Esophagus (tissue), 2 donors: ENCODE measurements at regions not wholly inside any gene's neighbourhood (a gene's known extent, or its start where the extent isn't known, plus 50 kb on each side); places are given as distances from the start of the nearest gene placed in this dataset.
"Not testable (repeated sequence)": the region's sequence is repeated elsewhere in the genome, so short reads cannot be mapped to it uniquely, and the experiment has no call there.

Experiments
- H3K27ac ChIP-seq, 2 donors: one replicate each; pipeline ENCODE4 v1.5.1; 2013; ENCODE audit warnings: low read depth in 2 of 2, mild to moderate bottlenecking in 2 of 2, inconsistent platforms in 1 of 2, low read length in 1 of 2, moderate library complexity in 1 of 2
- H3K27me3 ChIP-seq, 2 donors: one replicate each; pipeline ENCODE4 v1.6.1; 2013; ENCODE audit warnings: low read length in 2 of 2, control low read depth in 1 of 2, mild to moderate bottlenecking in 1 of 2; ENCODE audit not compliant: insufficient read depth in 2 of 2, control insufficient read depth in 1 of 2
- H3K36me3 ChIP-seq, 2 donors: one replicate each; pipeline ENCODE4 v1.6.1; 2013; ENCODE audit warnings: low read length in 1 of 2; ENCODE audit not compliant: control insufficient read depth in 2 of 2, insufficient read depth in 2 of 2
- H3K4me1 ChIP-seq, 2 donors: one replicate each; pipeline ENCODE4 v1.6.1; 2013; ENCODE audit warnings: low read length in 1 of 2; ENCODE audit not compliant: control insufficient read depth in 2 of 2, insufficient read depth in 2 of 2
- H3K4me3 ChIP-seq, 2 donors: one replicate each; pipeline ENCODE4 v1.5.1; 2013; ENCODE audit warnings: low read length in 2 of 2, mild to moderate bottlenecking in 2 of 2, low read depth in 1 of 2, moderate library complexity in 1 of 2
- H3K9me3 ChIP-seq, 2 donors: one replicate each; pipeline ENCODE4 v1.6.1; 2013; ENCODE audit warnings: mild to moderate bottlenecking in 2 of 2, low read depth in 1 of 2, low read length in 1 of 2, moderate library complexity in 1 of 2; ENCODE audit not compliant: control insufficient read depth in 2 of 2, insufficient read depth in 1 of 2
- WGBS, 2 donors: extraction: QIAGEN DNeasy Blood & Tissue Kit; methylation state at CpG; one replicate each; pipeline ENCODE4 v1.1.7; 2013; 5-methylcytosine and 5-hydroxymethylcytosine counted together
- donor health status: healthy with polysubstance abuse.
- donor health status: Bipolar disorder and iron deficiency.

DNA sequence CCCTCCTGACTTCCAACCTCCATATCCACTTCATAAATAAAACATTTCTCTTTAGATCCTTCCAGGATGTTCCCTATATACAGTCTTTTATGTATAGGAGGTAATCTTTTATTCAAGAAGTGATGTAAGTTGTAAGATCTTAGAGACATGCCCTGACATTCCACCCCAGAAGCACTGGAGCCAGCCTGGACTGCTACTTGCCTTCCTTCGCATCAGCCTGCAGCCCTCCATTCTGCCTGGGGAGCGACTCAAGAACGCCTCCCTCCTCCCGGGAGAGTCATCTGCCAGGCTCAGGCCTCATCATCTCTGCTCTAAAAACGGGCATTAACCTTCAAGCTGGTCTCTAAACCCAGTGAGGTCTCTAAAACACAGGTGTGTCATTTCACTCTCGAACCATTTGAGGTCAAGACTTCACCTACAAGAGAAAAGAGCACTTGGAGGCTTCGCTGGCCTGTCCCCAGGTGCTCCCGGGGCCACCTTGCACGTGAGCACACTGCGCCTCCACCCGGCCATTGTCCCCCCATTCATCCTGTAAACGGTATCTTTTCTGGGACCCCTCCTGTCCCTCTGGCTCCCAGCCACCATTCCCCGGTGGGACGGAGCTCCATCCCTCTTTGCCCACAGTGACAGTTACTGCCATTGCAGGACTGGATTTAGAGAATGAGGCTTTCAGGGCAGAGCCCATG lies 107.5 kb upstream of the PDE10A start:
- no peak overlapping the region for H3K4me3 ChIP-seq
- no peaks in the 10 kb centered on the region for H3K4me1 ChIP-seq
- H3K36me3 ChIP-seq = no peaks in the 10 kb centered on the region
- H3K27ac ChIP-seq = no peak overlapping the region
- no peaks in the 10 kb centered on the region for H3K27me3 ChIP-seq
- no peaks in the 10 kb centered on the region for H3K9me3 ChIP-seq
- 83% methylated on average over 14 of the region's 14 CpGs for WGBS, 2 donors

DNA sequence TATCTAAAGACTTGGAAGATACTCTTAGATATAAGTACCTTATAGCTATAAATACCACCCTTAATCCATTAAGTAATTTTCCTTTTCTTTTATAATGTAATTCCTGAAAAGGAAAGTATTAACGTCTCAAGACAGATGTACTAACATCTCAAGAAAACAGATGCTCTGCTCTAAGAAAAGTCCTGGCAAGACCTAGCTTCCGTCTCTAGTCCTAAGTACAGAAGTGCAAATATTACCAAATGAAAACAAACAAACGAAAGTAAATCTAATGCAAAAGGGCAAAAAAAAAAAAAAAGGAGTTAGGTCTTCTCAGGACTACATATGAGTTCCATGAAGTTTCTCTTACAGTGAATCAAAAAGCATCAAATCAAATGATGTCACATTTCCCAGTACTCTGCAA lies 106.8 kb upstream of the PDE10A start:
- H3K27ac ChIP-seq = no peak overlapping the region
- WGBS, 2 donors = 32 to 42% methylated on average over 3 of the region's 3 CpGs
- no peaks in the 10 kb centered on the region for H3K36me3 ChIP-seq
- H3K9me3 ChIP-seq = no peaks in the 10 kb centered on the region
- H3K4me3 ChIP-seq = no peak overlapping the region
- H3K27me3 ChIP-seq = no peaks in the 10 kb centered on the region
- no peaks in the 10 kb centered on the region for H3K4me1 ChIP-seq

DNA sequence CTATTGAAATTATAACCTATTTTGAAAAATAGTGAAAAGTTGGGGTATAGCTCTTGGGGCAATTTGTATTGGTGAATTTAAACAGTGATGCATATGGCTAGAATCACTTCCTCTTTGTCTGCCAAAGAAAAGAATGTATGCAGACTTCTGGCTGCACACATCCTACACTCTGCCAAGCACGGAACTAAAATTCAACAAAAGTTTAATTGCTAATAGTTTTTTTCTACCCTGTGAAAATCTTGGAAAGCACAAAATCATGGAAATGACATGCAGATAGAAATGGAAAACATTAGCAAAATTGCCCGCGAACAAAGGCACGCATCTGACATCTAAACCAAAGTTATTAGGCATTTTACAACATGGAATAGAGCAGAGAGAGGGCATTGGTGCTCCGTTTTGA lies 106.4 kb upstream of the PDE10A start:
- Histone ChIP-seq H3K36me3 (no peaks in the 10 kb centered on the region), H3K4me3 (no peak overlapping the region), H3K9me3 (no peaks in the 10 kb centered on the region), H3K4me1 (no peaks in the 10 kb centered on the region), H3K27ac (no peak overlapping the region), H3K27me3 (no peaks in the 10 kb centered on the region)
- WGBS, 2 donors = 56 to 65% methylated on average over 5 of the region's 5 CpGs

DNA sequence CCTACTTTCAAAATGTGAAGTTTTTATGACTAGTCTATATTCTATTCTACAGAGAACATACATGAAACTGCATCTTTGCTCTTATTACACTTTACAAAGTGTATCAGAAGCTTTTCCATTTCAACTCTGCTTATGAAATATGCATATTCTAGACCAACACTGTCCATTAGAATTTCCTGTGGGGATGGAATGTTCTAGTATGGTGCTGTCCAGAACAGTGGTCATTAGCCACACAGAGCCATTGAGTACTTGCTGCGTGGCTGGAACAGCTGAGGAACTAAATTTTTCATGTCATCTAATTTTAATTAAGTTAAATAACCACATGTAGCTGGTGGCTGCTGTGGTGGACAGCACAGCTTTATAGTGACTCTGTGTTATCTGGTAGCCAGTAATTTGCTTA lies 105.9 kb upstream of the PDE10A start:
- H3K4me1 ChIP-seq = no peaks in the 10 kb centered on the region
- H3K27me3 ChIP-seq = no peaks in the 10 kb centered on the region
- WGBS, 2 donors = 51 to 61% methylated on average over 1 of the region's 1 CpG
- H3K9me3 ChIP-seq = no peaks in the 10 kb centered on the region
- H3K27ac ChIP-seq = no peak overlapping the region
- no peaks in the 10 kb centered on the region for H3K36me3 ChIP-seq
- H3K4me3 ChIP-seq = no peak overlapping the region

DNA sequence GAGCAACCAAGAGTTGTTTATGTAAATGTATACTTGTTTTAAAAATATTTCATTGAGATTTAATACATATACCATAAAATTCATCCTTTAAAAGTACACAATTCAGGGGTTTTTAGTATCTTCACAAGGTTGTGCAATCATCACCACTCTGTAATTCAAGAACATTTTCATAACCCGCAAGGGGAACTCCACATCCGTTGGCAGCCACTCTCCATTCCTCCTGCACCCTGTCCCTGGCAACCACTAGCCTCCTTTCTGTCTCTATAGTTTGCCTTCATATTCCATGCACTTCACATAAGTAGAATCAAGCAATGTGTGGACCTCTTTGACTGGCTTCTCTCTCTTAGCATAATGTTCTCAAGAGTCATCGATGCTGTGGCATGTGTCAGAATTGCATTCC lies 104.2 kb upstream of the PDE10A start:
- Histone ChIP-seq H3K4me3 (no peak overlapping the region), H3K9me3 (no peaks in the 10 kb centered on the region), H3K27me3 (no peaks in the 10 kb centered on the region), H3K36me3 (no peaks in the 10 kb centered on the region), H3K27ac (no peak overlapping the region), H3K4me1 (no peaks in the 10 kb centered on the region)
- 55 to 66% methylated on average over 3 of the region's 3 CpGs for WGBS, 2 donors

DNA sequence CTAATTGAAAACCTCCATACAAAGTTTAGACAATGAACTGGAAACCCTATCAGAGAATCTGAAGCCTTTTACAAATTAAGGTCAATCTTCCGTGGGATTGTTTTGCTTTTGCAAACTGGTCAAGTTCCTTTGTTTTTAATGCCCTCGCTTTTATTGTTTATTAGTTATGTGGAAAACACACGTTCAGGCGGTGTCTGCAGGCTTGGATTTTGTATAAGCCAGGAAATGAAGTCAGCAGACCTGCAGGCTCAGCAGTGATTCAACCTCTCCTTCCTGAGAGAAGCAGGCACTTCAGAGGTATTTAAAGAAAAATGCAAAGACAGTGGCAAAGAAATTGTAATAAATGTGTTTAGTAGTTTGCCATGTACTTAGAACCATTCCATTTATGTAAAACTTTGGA lies 103.4 kb upstream of the PDE10A start:
- Histone ChIP-seq H3K4me1 (no peaks in the 10 kb centered on the region), H3K27ac (no peak overlapping the region), H3K4me3 (no peak overlapping the region), H3K9me3 (no peaks in the 10 kb centered on the region), H3K36me3 (no peaks in the 10 kb centered on the region), H3K27me3 (no peaks in the 10 kb centered on the region)
- WGBS, 2 donors = 17 to 28% methylated on average over 4 of the region's 4 CpGs

DNA sequence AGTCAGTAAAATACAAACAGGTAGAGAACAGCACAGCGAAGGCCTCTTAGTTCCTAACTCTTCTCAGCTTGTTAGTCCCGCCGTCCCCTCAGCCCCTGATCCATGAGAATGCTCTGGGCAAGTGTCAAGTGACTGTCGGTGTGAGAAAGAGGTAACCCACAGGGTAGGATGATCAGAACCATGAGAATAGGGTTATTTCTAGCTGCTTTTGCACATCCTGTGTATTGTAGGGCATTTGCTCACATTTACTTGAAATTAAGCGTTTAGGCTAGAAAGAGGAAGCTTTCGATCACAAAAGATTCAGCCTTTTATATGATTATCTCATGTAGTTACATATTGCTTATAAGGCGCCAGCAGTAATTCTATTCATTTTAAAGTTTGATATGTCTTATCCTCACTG lies 103.0 kb upstream of the PDE10A start:
- Histone ChIP-seq H3K36me3 (no peaks in the 10 kb centered on the region), H3K4me3 (no peak overlapping the region), H3K9me3 (no peaks in the 10 kb centered on the region), H3K4me1 (no peaks in the 10 kb centered on the region), H3K27ac (no peak overlapping the region), H3K27me3 (no peaks in the 10 kb centered on the region)
- 81 to 83% methylated on average over 7 of the region's 7 CpGs for WGBS, 2 donors

DNA sequence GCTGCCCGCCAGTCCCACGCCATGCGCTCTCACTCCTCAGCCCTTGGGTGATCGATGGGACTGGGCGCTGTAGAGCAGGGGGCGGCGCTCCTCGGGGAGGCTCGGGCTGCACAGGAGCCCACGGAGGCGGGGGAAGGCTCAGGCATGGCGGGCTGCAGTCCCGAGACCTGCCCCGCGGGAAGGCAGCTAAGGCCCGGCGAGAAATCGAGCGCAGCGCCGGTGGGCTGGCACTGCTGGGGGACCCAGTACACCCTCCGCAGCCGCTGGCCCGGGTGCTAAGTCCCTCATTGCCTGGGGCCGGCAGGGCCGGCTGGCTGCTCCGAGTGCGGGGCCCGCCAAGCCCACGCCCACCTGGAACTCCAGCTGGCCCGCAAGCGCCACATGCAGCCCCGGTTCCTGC lies 102.2 kb upstream of the PDE10A start:
- not testable (repeated sequence) for H3K27me3 ChIP-seq, H3K9me3 ChIP-seq, H3K27ac ChIP-seq, H3K4me1 ChIP-seq, H3K36me3 ChIP-seq, H3K4me3 ChIP-seq
- 85 to 94% methylated on average over 14 to 32 of the region's 33 CpGs for WGBS, 2 donors

DNA sequence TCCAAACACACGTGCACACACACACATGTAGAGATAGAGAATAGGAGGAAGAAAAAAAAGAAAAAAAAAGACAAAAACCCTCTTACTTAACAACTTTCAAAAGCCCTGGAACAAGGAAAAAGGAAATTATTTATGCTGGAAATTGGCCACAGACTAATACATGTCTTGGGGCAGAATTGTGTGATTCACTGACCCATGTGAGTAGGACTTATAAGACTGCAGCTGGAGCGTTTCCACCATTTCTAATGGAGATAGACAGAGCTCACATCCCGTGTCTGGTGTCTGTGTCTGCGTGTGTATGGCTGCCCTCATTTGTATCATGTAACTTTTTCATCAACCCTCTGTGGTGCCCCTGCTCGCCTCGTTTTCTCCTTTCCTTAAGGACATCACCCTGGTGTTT lies 99.8 kb upstream of the PDE10A start:
- Histone ChIP-seq H3K4me3 (no peak overlapping the region), H3K9me3 (no peaks in the 10 kb centered on the region), H3K27ac (no peak overlapping the region), H3K36me3 (no peaks in the 10 kb centered on the region), H3K27me3 (no peaks in the 10 kb centered on the region), H3K4me1 (no peaks in the 10 kb centered on the region)
- 51 to 64% methylated on average over 6 of the region's 6 CpGs for WGBS, 2 donors

DNA sequence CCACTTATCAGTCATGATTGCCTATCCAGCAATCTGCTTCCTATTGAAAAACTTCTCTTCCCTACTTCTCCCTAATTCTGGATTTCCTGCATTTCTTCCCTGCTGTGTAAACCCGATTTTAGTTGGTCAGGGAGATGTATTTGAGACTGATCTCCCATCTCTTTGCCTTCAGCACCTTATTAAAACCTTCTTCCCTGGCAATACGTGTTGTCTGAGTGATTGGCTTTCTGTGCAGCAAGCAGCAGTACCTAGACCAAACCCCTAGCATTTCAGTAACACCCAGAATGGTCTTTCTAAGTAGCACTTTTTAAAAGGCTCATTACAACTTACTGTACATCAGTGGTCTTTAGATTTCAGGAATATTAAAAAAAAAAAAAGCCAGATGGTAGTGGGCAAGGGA lies 99.1 kb upstream of the PDE10A start:
- H3K4me1 ChIP-seq = no peaks in the 10 kb centered on the region
- no peaks in the 10 kb centered on the region for H3K27me3 ChIP-seq
- H3K4me3 ChIP-seq = no peak overlapping the region
- 76 to 79% methylated on average over 2 of the region's 2 CpGs for WGBS, 2 donors
- H3K9me3 ChIP-seq = no peaks in the 10 kb centered on the region
- H3K27ac ChIP-seq = no peak overlapping the region
- no peaks in the 10 kb centered on the region for H3K36me3 ChIP-seq
